GM23248 (cell line): ENCODE measurements at regions not wholly inside any gene's neighbourhood (a gene's known extent, or its start where the extent isn't known, plus 50 kb on each side); places are given as distances from the start of the nearest gene placed in this dataset.

Experiments
- EZH2 ChIP-seq: fragments of 200-600 bp; sonication (generic); IDR thresholded peaks from 2 replicates; pipeline ENCODE4 v1.6.1; 2018; ENCODE audit warnings: antibody characterized with exemption, mild to moderate bottlenecking; ENCODE audit not compliant: insufficient read depth, poor library complexity, severe bottlenecking
- EZH2phosphoT487 ChIP-seq: fragments of 200-600 bp; sonication (generic); IDR thresholded peaks from 2 replicates; pipeline ENCODE4 v1.6.1; 2018; ENCODE audit warnings: antibody characterized with exemption, moderate library complexity, mild to moderate bottlenecking, low read depth; ENCODE audit not compliant: insufficient read depth

DNA sequence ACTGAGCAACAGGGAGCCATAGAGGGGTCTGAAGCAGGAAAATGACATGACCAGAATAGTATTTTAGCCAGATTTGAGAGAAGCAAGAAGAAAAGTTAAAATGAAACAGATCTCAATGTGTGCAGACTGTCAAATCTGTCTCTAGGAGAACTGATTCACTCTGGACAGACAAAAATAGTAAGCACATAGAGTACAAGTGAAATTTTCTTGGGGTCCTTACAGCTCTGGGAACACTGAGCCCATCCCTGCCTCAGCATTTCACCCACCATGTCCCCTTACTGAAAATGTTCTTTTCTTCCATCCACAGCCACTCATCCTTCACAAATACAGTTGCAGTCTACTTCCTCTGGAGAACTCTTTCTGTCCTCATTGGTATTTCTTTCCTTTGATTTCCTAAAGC lies 359.2 kb downstream of the MTX2 start:
- TF ChIP-seq EZH2: no peak
- no peak for TF ChIP-seq EZH2phosphoT487
